T-cell (primary cell): ENCODE measurements at regions not wholly inside any gene's neighbourhood (a gene's known extent, or its start where the extent isn't known, plus 50 kb on each side); places are given as distances from the start of the nearest gene placed in this dataset.
"Not testable (repeated sequence)": the region's sequence is repeated elsewhere in the genome, so short reads cannot be mapped to it uniquely, and the experiment has no call there.

ENCODE experiments used
- ATAC-seq, 4 experiments: fragments of 200-7000 bp in 3 of 4; fragments of 150-1000 bp in 1 of 4; cut with Tn5 transposase; replicated peaks in 1 of 4; 1 replicate in 3 of 4; 2 replicates in 1 of 4; pipeline ENCODE4 v1.10.0; 2021; ENCODE audit warnings: moderate library complexity in 3 of 4, mild to moderate bottlenecking in 2 of 4, moderate number of reproducible peaks in 1 of 4
- CTCF ChIA-PET, 2 donors: fragments of 300-600 bp; sonication (Branson Sonifier 250); formaldehyde crosslinking; loops; one replicate each; lab custom pipeline; 2022; ENCODE audit warnings: antibody characterized with exemption in 2 of 2; lab: Charles Lee
- POLR2A ChIA-PET, 2 donors: fragments of 300-600 bp; sonication (Branson Sonifier 250); formaldehyde crosslinking; loops; one replicate each; lab custom pipeline; 2022; ENCODE audit warnings: antibody characterized with exemption in 2 of 2; lab: Charles Lee
- DNase-seq, 35 experiments: peaks; one replicate each; pipeline versions ENCODE4 v3.0.0 to v3.0.0-alpha.2; 2013 to 2023
- H3K27ac ChIP-seq: one replicate; pipeline ENCODE4 v1.5.1; 2013; ENCODE audit warnings: low read length
- H3K27me3 ChIP-seq, 2 experiments: replicated peaks in 1 of 2; 1 replicate in 1 of 2; 2 replicates in 1 of 2; pipeline versions ENCODE4 v1.6.1 to v1.7.0; 2013; ENCODE audit warnings: low read length in 1 of 2, mixed read lengths in 1 of 2; ENCODE audit not compliant: control insufficient read depth in 2 of 2, insufficient read depth in 2 of 2; ENCODE audit errors: extremely low read depth in 1 of 2
- H3K36me3 ChIP-seq, 2 donors: 1 replicate in 1 of 2; 2 replicates in 1 of 2; pipeline versions ENCODE4 v1.6.1 to v1.7.0; 2013; ENCODE audit warnings: low read length in 1 of 2; ENCODE audit not compliant: control insufficient read depth in 2 of 2, insufficient read depth in 1 of 2; ENCODE audit errors: extremely low read depth in 1 of 2
- H3K4me1 ChIP-seq, 2 experiments: 1 replicate in 1 of 2; 2 replicates in 1 of 2; pipeline versions ENCODE4 v1.6.1 to v1.7.0; 2013; ENCODE audit warnings: low read length in 2 of 2, mixed read lengths in 1 of 2; ENCODE audit not compliant: insufficient read depth in 2 of 2, control insufficient read depth in 1 of 2; ENCODE audit errors: extremely low read depth in 1 of 2
- H3K4me3 ChIP-seq, 2 donors: 1 replicate in 1 of 2; 2 replicates in 1 of 2; pipeline versions ENCODE4 v1.5.1 to v1.7.0; 2013; ENCODE audit warnings: mild to moderate bottlenecking in 2 of 2, low read length in 1 of 2, moderate library complexity in 1 of 2; ENCODE audit not compliant: control insufficient read depth in 1 of 2; ENCODE audit errors: extremely low read depth in 1 of 2
- H3K9me3 ChIP-seq: 2 replicates; pipeline ENCODE4 v1.7.0; 2013
- H3K27ac Mint-ChIP-seq, 2 donors: one replicate each; pipeline ENCODE4 v1.8.0; 2020 to 2021; ENCODE audit warnings: mild to moderate bottlenecking in 2 of 2, mixed read lengths in 2 of 2
- H3K27me3 Mint-ChIP-seq, 2 donors: one replicate each; pipeline ENCODE4 v1.8.0; 2021 to 2022; ENCODE audit warnings: mixed read lengths in 2 of 2
- H3K36me3 Mint-ChIP-seq: one replicate; pipeline ENCODE4 v1.8.0; 2021; ENCODE audit warnings: mixed read lengths
- H3K4me1 Mint-ChIP-seq, 3 donors: one replicate each; pipeline ENCODE4 v1.8.0; 2020 to 2022; ENCODE audit warnings: mixed read lengths in 3 of 3, mild to moderate bottlenecking in 1 of 3
- H3K4me3 Mint-ChIP-seq, 3 donors: one replicate each; pipeline ENCODE4 v1.8.0; 2020 to 2022; ENCODE audit warnings: mild to moderate bottlenecking in 3 of 3, mixed read lengths in 3 of 3, moderate library complexity in 3 of 3
- H3K9me3 Mint-ChIP-seq, 3 donors: one replicate each; pipeline ENCODE4 v1.8.0; 2020 to 2022; ENCODE audit warnings: mixed read lengths in 3 of 3
- WGBS: methylation state at CpG from one replicate; pipeline ENCODE4 v1.1.5; 2013; ENCODE audit warnings: missing lambda C conversion rate; ENCODE audit not compliant: insufficient coverage; 5-methylcytosine and 5-hydroxymethylcytosine counted together

GRCh38 chr12:27857006-27857405, 77.0 kb upstream of the MANSC4 start:
- DNase-seq, H3K9me3 ChIP-seq, ATAC-seq, POLR2A ChIA-PET, H3K4me3 ChIP-seq, H3K36me3 ChIP-seq, H3K4me1 Mint-ChIP-seq, CTCF ChIA-PET, H3K27me3 ChIP-seq, H3K4me3 Mint-ChIP-seq, H3K27ac Mint-ChIP-seq, H3K9me3 Mint-ChIP-seq, H3K27ac ChIP-seq, H3K4me1 ChIP-seq, H3K36me3 Mint-ChIP-seq: not testable (repeated sequence)
- peaks cover 4 to 23% of the 10 kb centered on the region in 2 donors for H3K27me3 Mint-ChIP-seq

- Histone ChIP-seq H3K27me3 (no peaks in the 10 kb centered on the region), H3K9me3 (no peaks in the 10 kb centered on the region), H3K4me3 (no peak overlapping the region), H3K27ac (no peak overlapping the region), H3K4me1 (no peaks in the 10 kb centered on the region), H3K36me3 (no peaks in the 10 kb centered on the region)
- CTCF ChIA-PET, result no interaction called here
- ATAC-seq (no peak), DNase-seq (no peak)
- H3K27ac Mint-ChIP-seq, result no peak overlapping the region
- H3K27me3 Mint-ChIP-seq, result peaks cover 6 to 13% of the 10 kb centered on the region in 2 donors
- peaks cover 7 to 14% (median 12%) of the 10 kb centered on the region in 3 donors for H3K9me3 Mint-ChIP-seq
- no peaks in the 10 kb centered on the region for H3K4me1 Mint-ChIP-seq
- WGBS, result 100% methylated on average over 1 of the region's 3 CpGs
- POLR2A ChIA-PET, result no interaction called here
- peaks cover 2% of the 10 kb centered on the region for H3K36me3 Mint-ChIP-seq
- H3K4me3 Mint-ChIP-seq, result no peak overlapping the region
These were observed 72.7 kb upstream of the MANSC4 start for GRCh38 chr12:27852742-27853141.
